ENCODE measurements at regions not wholly inside any gene's neighbourhood (a gene's known extent, or its start where the extent isn't known, plus 50 kb on each side); places are given as distances from the start of the nearest gene placed in this dataset.
A peak's percentile ranks its signal among the peaks of the same experiment; 100 is the strongest.

DNA sequence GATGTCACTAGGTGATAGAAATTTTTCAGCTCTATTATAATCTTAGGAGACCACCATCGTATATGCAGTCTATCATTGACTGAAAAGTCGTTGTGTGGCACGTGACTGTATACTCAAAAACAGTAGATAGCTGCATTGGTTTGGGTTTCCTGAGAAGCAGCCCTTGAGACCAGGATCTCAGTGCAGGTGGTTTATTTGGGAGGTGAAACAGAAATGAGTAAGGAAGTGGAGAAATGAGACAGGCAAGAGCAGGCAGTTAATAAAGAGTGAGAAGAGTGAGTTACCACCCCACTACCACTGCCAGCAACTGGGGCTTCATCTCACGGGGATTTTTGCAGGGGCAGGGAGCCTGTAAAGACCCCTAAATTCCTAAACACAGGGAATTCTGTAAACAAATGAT lies 221.0 kb downstream of the SHQ1 start:
- H3K4me1 Mint-ChIP-seq = peaks cover 44% of the 10 kb centered on the region
- DNase-seq (ENCODE audit: low spot score in 2 of 2, unreplicated experiment in 2 of 2) = no peak
- peaks cover 2% of the 10 kb centered on the region for H3K9me3 Mint-ChIP-seq
- TF ChIP-seq, protein P1, sequence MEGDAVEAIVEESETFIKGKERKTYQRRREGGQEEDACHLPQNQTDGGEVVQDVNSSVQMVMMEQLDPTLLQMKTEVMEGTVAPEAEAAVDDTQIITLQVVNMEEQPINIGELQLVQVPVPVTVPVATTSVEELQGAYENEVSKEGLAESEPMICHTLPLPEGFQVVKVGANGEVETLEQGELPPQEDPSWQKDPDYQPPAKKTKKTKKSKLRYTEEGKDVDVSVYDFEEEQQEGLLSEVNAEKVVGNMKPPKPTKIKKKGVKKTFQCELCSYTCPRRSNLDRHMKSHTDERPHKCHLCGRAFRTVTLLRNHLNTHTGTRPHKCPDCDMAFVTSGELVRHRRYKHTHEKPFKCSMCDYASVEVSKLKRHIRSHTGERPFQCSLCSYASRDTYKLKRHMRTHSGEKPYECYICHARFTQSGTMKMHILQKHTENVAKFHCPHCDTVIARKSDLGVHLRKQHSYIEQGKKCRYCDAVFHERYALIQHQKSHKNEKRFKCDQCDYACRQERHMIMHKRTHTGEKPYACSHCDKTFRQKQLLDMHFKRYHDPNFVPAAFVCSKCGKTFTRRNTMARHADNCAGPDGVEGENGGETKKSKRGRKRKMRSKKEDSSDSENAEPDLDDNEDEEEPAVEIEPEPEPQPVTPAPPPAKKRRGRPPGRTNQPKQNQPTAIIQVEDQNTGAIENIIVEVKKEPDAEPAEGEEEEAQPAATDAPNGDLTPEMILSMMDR (IDR thresholded peaks at IDR 0.05; ENCODE audit: unreplicated experiment) = no peak
- H3K36me3 Mint-ChIP-seq = no peaks in the 10 kb centered on the region
- no peaks in the 10 kb centered on the region for H3K27me3 Mint-ChIP-seq (ENCODE audit: low read depth)
- H3K27ac Mint-ChIP-seq = peak overlapping the region; percentile 87
- H3K4me3 Mint-ChIP-seq = no peak overlapping the region

DNA sequence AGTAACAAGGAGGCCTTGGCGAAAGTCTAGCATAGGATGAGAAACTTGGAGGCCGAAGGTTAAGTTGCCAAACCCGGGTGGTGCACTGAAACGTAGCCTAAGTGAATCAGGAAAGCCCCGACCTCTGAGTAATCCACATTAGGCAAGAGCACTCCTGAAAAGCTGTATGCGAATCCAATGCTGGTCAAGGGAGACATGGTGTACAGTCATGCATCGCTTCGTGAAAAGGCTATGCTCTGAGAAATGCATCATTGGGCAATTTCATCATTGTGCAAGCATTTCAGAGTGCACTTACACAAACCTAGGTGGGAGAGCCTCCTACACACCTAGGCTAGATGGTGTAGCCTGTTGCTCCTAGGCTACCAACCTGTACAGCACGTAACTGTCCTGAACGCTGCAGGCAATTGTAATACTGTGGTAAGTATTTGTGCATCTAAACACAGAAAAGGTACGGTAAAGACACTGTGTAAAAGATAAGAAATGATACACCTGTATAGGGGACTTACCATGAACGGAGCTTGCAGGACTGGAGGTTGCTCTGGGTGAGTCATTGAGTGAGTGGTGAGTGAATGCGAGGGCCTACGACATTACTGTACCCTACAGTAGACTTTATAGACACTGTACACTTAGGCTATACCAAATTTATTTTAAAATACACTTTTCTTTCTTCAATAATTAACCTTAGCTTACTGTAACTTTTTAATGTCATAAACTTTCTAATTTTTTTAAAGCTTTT lies 222.5 kb downstream of the SHQ1 start:
- H3K36me3 Mint-ChIP-seq = no peaks in the 10 kb centered on the region
- peaks cover 7% of the 10 kb centered on the region for H3K9me3 Mint-ChIP-seq
- DNase-seq (ENCODE audit: low spot score in 2 of 2, unreplicated experiment in 2 of 2) = no peak
- no peaks in the 10 kb centered on the region for H3K27me3 Mint-ChIP-seq (ENCODE audit: low read depth)
- no peak overlapping the region for H3K27ac Mint-ChIP-seq
- H3K4me3 Mint-ChIP-seq = no peak overlapping the region
- peaks cover 40% of the 10 kb centered on the region for H3K4me1 Mint-ChIP-seq
- TF ChIP-seq, protein P1 (IDR thresholded peaks at IDR 0.05; ENCODE audit: unreplicated experiment) = no peak

DNA sequence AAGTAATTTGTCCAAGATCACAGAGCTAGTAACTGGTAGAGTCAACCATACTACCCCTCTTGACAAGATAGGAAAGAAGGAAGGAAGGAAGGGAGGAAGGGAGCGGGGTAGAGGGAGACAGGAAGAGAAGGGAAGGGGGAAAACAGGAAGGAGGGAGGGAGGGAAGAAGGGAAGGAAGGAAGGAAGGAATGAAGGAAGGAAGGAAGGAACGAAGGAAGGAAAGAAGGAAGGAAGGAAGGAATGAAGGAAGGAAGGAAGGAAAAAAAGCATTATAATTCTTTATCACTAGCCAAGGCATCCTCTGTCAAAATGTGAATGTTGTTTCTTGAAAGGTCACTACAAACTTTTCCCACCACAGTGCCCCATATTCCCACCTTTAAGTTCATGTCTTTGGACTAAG lies 223.6 kb downstream of the SHQ1 start:
- Mint-ChIP-seq H3K9me3 (peaks cover 10% of the 10 kb centered on the region), H3K27me3 (ENCODE audit: low read depth) (no peaks in the 10 kb centered on the region), H3K4me3 (no peak overlapping the region), H3K27ac (no peak overlapping the region), H3K36me3 (no peaks in the 10 kb centered on the region), H3K4me1 (peaks cover 31% of the 10 kb centered on the region)
- TF ChIP-seq, protein P1 (IDR thresholded peaks at IDR 0.05; ENCODE audit: unreplicated experiment) = no peak
- no peak for DNase-seq (ENCODE audit: low spot score in 2 of 2, unreplicated experiment in 2 of 2)

DNA sequence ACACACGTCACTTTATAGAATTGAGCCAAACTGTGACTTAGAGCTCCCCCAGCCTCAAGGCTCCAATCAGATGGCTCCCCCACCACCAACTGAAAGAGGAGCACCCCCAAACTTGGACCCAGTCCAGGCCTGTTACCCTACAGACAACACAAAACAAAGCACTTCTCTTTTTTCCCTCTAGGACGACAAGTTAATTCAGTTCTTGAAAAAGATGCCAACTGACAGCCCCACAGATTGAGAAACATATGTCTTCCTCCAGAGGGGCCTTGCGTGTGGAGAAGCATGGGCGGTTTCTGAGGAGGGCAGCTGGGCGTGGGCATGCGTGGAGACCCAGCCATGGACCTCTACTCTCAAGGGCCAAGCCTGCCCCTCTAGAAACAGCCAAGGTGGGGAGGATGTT lies 229.5 kb downstream of the SHQ1 start:
- Mint-ChIP-seq H3K9me3 (peaks cover 16% of the 10 kb centered on the region), H3K27me3 (ENCODE audit: low read depth) (no peaks in the 10 kb centered on the region), H3K4me3 (no peak overlapping the region), H3K36me3 (no peaks in the 10 kb centered on the region), H3K4me1 (peaks cover 2% of the 10 kb centered on the region), H3K27ac (no peak overlapping the region)
- TF ChIP-seq, protein P1 (IDR thresholded peaks at IDR 0.05; ENCODE audit: unreplicated experiment) = no peak
- no peak for DNase-seq (ENCODE audit: low spot score in 2 of 2, unreplicated experiment in 2 of 2)

DNA sequence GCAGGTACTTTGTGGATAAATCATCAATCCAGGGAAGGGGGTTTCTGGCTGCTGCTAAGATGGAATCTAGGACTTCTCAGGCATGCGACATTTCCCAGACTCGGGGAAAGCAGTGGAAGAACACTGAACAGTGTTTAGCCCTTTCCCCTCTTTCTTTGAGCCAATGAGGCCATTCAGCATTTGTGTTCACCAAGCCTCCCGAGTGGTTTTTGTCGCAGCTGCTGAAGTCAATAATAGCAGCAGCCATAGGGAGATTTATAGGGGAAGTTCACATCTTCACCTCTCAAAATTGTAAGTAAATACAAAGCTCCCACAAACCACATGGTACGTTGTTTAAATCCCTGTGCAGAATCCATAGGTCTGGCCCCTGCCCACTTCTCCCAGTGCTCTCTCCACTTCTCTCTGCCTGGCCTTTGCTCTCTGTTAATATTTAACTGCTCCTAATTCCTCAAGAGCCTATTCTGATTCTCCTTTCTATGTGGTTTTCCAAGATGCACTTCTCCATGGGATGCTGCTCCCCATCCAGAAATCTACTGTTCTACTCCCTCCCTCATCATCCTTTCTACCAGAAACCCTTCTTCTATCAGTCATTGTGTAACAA lies 230.7 kb downstream of the SHQ1 start:
- Mint-ChIP-seq H3K36me3 (no peaks in the 10 kb centered on the region), H3K9me3 (peaks cover 16% of the 10 kb centered on the region), H3K27me3 (ENCODE audit: low read depth) (no peaks in the 10 kb centered on the region), H3K4me3 (no peak overlapping the region), H3K27ac (no peak overlapping the region), H3K4me1 (peaks cover 2% of the 10 kb centered on the region)
- no peak for DNase-seq (ENCODE audit: low spot score in 2 of 2, unreplicated experiment in 2 of 2)
- TF ChIP-seq, protein P1 (IDR thresholded peaks at IDR 0.05; ENCODE audit: unreplicated experiment) = no peak
